ENCODE measurements at regions not wholly inside any gene's neighbourhood (a gene's known extent, or its start where the extent isn't known, plus 50 kb on each side); places are given as distances from the start of the nearest gene placed in this dataset.

- H3K4me3 ChIP-seq (ENCODE audit: low read depth, low read length) = no peak overlapping the region
- DNase-seq (ENCODE audit: low read depth) = no peak
- TF ChIP-seq CTCF (IDR thresholded peaks at IDR 0.05; ENCODE audit: low read depth, low read length) = no peak
- TF ChIP-seq, protein P1, sequence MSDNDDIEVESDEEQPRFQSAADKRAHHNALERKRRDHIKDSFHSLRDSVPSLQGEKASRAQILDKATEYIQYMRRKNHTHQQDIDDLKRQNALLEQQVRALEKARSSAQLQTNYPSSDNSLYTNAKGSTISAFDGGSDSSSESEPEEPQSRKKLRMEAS (IDR thresholded peaks at IDR 0.05; ENCODE audit: low read depth, low read length) = no peak
Measured at GRCh38 chr13:105050686-105051085, 1484.8 kb downstream of the EFNB2 start.

- no peak for DNase-seq (ENCODE audit: low read depth)
- TF ChIP-seq, protein P1 (IDR thresholded peaks at IDR 0.05; ENCODE audit: low read depth, low read length) = no peak
- TF ChIP-seq POLR2A (IDR thresholded peaks at IDR 0.05; ENCODE audit: extremely low read depth, insufficient read length) = no peak
- TF ChIP-seq MYC (IDR thresholded peaks at IDR 0.05; ENCODE audit: low read depth, low read length) = no peak
- no peak for TF ChIP-seq CTCF (IDR thresholded peaks at IDR 0.05; ENCODE audit: low read depth, low read length)
- no peak overlapping the region for H3K4me3 ChIP-seq (ENCODE audit: low read depth, low read length)
Measured at GRCh38 chr13:105048677-105049076, 1486.8 kb downstream of the EFNB2 start.

GRCh38 chr13:105047676-105048295 is 1487.7 kb downstream of the EFNB2 start:
- TF ChIP-seq, protein P1 (IDR thresholded peaks at IDR 0.05; ENCODE audit: low read depth, low read length) = no peak
- TF ChIP-seq CTCF (IDR thresholded peaks at IDR 0.05; ENCODE audit: low read depth, low read length) (no peak), POLR2A (IDR thresholded peaks at IDR 0.05; ENCODE audit: extremely low read depth, insufficient read length) (no peak), MYC (IDR thresholded peaks at IDR 0.05; ENCODE audit: low read depth, low read length) (no peak)
- no peak for DNase-seq (ENCODE audit: low read depth)
- H3K4me3 ChIP-seq (ENCODE audit: low read depth, low read length) = no peak overlapping the region

DNA sequence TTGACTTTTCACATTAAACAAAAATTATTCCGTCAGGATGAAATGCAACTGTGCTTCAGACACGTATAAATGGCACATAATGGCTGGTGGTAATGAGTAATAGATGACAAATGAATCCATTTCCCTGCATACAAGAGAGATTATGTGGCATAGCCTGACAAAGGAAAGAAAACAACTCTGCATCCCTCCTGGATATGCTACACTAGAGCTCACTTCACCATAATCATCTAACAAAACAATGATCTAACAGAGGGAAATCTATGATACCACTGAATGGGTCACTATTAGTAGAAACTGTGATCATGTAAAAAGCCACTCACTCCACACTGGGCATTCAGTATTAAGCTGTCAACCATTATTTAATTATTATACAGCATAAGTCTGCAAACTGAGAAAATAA is 1498.4 kb downstream of the EFNB2 start:
- TF ChIP-seq CTCF (IDR thresholded peaks at IDR 0.05; ENCODE audit: low read depth, low read length) (no peak), MYC (IDR thresholded peaks at IDR 0.05; ENCODE audit: low read depth, low read length) (no peak), POLR2A (IDR thresholded peaks at IDR 0.05; ENCODE audit: extremely low read depth, insufficient read length) (no peak)
- TF ChIP-seq, protein P1 (IDR thresholded peaks at IDR 0.05; ENCODE audit: low read depth, low read length) = no peak
- no peak overlapping the region for H3K4me3 ChIP-seq (ENCODE audit: low read depth, low read length)
- no peak for DNase-seq (ENCODE audit: low read depth)

- no peak for TF ChIP-seq CTCF (IDR thresholded peaks at IDR 0.05; ENCODE audit: low read depth, low read length)
- TF ChIP-seq, protein P1 (IDR thresholded peaks at IDR 0.05; ENCODE audit: low read depth, low read length) = no peak
- TF ChIP-seq POLR2A (IDR thresholded peaks at IDR 0.05; ENCODE audit: extremely low read depth, insufficient read length) = no peak
- TF ChIP-seq MYC (IDR thresholded peaks at IDR 0.05; ENCODE audit: low read depth, low read length) = no peak
- H3K4me3 ChIP-seq (ENCODE audit: low read depth, low read length) = no peak overlapping the region
- no peak for DNase-seq (ENCODE audit: low read depth)
Measured at GRCh38 chr13:105035092-105035491, 1500.4 kb downstream of the EFNB2 start.

All from NB4 (cell line).